ENCODE measurements at regions not wholly inside any gene's neighbourhood (a gene's known extent, or its start where the extent isn't known, plus 50 kb on each side); places are given as distances from the start of the nearest gene placed in this dataset.

- H3K27me3 Mint-ChIP-seq (ENCODE audit: insufficient read depth), result peaks cover 88% of the 10 kb centered on the region
- no peak for TF ChIP-seq CTCF (conservative IDR thresholded peaks at IDR 0.05)
- 79 to 100% methylated on average over 1 to 3 of the region's 6 CpGs for WGBS, 2 experiments (ENCODE audit: insufficient coverage in 1 of 2, insufficient read length in 1 of 2)
Measured at GRCh38 chr20:61002090-61002489, 250.0 kb upstream of the CDH4 start.

GRCh38 chr20:61014491-61014890, 237.6 kb upstream of the CDH4 start:
- Mint-ChIP-seq H3K27ac (no peak overlapping the region), H3K4me3 (no peak overlapping the region), H3K9me3 (peaks cover 9% of the 10 kb centered on the region), H3K27me3 (ENCODE audit: insufficient read depth) (peaks cover 78% of the 10 kb centered on the region), H3K36me3 (ENCODE audit: low read depth) (no peaks in the 10 kb centered on the region), H3K4me1 (no peaks in the 10 kb centered on the region)
- H3K4me3 ChIP-seq (ENCODE audit: low read length), result no peak overlapping the region
- H3K9me3 ChIP-seq (ENCODE audit: control insufficient read depth, low read length), result no peaks in the 10 kb centered on the region
- peak; percentile 57 for DNase-seq
- H3K27me3 ChIP-seq (ENCODE audit: control insufficient read depth, insufficient read depth, low read length, poor library complexity, severe bottlenecking), result no peaks in the 10 kb centered on the region
- no peaks in the 10 kb centered on the region for H3K36me3 ChIP-seq (ENCODE audit: control insufficient read depth, insufficient read depth, low read length)
- WGBS, 2 experiments (ENCODE audit: insufficient coverage in 1 of 2, insufficient read length in 1 of 2), result 50 to 52% methylated on average over 2 to 5 of the region's 5 CpGs
- no peaks in the 10 kb centered on the region for H3K4me1 ChIP-seq (ENCODE audit: control insufficient read depth, insufficient read depth, low read length)
- H3K9ac ChIP-seq (ENCODE audit: extremely low read depth, low read length, poor library complexity, severe bottlenecking), result no peak overlapping the region
- TF ChIP-seq CTCF (conservative IDR thresholded peaks at IDR 0.05), result no peak
- H3K27ac ChIP-seq (ENCODE audit: low read depth, low read length), result no peak overlapping the region

More at GRCh38 chr20:61002090-61002489, 250.0 kb upstream of the CDH4 start:
- no peaks in the 10 kb centered on the region for H3K9me3 Mint-ChIP-seq
- no peak overlapping the region for H3K4me3 ChIP-seq (ENCODE audit: low read length)
- no peak overlapping the region for H3K27ac Mint-ChIP-seq
- no peaks in the 10 kb centered on the region for H3K36me3 ChIP-seq (ENCODE audit: control insufficient read depth, insufficient read depth, low read length)
- no peaks in the 10 kb centered on the region for H3K4me1 ChIP-seq (ENCODE audit: control insufficient read depth, insufficient read depth, low read length)
- H3K4me3 Mint-ChIP-seq, result no peak overlapping the region
- no peak overlapping the region for H3K9ac ChIP-seq (ENCODE audit: extremely low read depth, low read length, poor library complexity, severe bottlenecking)
- H3K9me3 ChIP-seq (ENCODE audit: control insufficient read depth, low read length), result no peaks in the 10 kb centered on the region
- no peaks in the 10 kb centered on the region for H3K4me1 Mint-ChIP-seq
- H3K36me3 Mint-ChIP-seq (ENCODE audit: low read depth), result no peaks in the 10 kb centered on the region
- H3K27me3 ChIP-seq (ENCODE audit: control insufficient read depth, insufficient read depth, low read length, poor library complexity, severe bottlenecking), result peaks cover 4% of the 10 kb centered on the region
- no peak overlapping the region for H3K27ac ChIP-seq (ENCODE audit: low read depth, low read length)
- no peak for DNase-seq

- WGBS, 2 experiments (ENCODE audit: insufficient coverage in 1 of 2, insufficient read length in 1 of 2), result 87 to 100% methylated on average over 4 to 6 of the region's 6 CpGs
Measured at GRCh38 chr20:61015602-61016001, 236.5 kb upstream of the CDH4 start.

More at GRCh38 chr20:61015602-61016001, 236.5 kb upstream of the CDH4 start:
- Histone ChIP-seq H3K27ac (ENCODE audit: low read depth, low read length) (no peak overlapping the region), H3K9me3 (ENCODE audit: control insufficient read depth, low read length) (no peaks in the 10 kb centered on the region), H3K36me3 (ENCODE audit: control insufficient read depth, insufficient read depth, low read length) (no peaks in the 10 kb centered on the region), H3K4me1 (ENCODE audit: control insufficient read depth, insufficient read depth, low read length) (no peaks in the 10 kb centered on the region), H3K9ac (ENCODE audit: extremely low read depth, low read length, poor library complexity, severe bottlenecking) (no peak overlapping the region), H3K27me3 (ENCODE audit: control insufficient read depth, insufficient read depth, low read length, poor library complexity, severe bottlenecking) (no peaks in the 10 kb centered on the region), H3K4me3 (ENCODE audit: low read length) (no peak overlapping the region)
- H3K27ac Mint-ChIP-seq, result no peak overlapping the region
- no peak for TF ChIP-seq CTCF (conservative IDR thresholded peaks at IDR 0.05)
- peaks cover 9% of the 10 kb centered on the region for H3K9me3 Mint-ChIP-seq
- H3K4me1 Mint-ChIP-seq, result no peaks in the 10 kb centered on the region
- H3K27me3 Mint-ChIP-seq (ENCODE audit: insufficient read depth), result peaks cover 76% of the 10 kb centered on the region
- no peak overlapping the region for H3K4me3 Mint-ChIP-seq
- DNase-seq, result no peak
- H3K36me3 Mint-ChIP-seq (ENCODE audit: low read depth), result no peaks in the 10 kb centered on the region

All from endodermal cell (in vitro differentiated cells).